H1 (cell line): ENCODE measurements at regions not wholly inside any gene's neighbourhood (a gene's known extent, or its start where the extent isn't known, plus 50 kb on each side); places are given as distances from the start of the nearest gene placed in this dataset.

Experiments used
- ASH2L ChIP-seq: fragments of 200-600, 300-600 bp; sonication (generic); IDR thresholded peaks from one replicate; pipeline ENCODE4 v1.7.1; 2017; ENCODE audit warnings: low read length
- CHD1 ChIP-seq: IDR thresholded peaks from 2 replicates; pipeline ENCODE4 v1.6.1; 2012; ENCODE audit warnings: low read depth, low read length, improper control_type of control experiment
- E2F6 ChIP-seq: IDR thresholded peaks from 2 replicates; pipeline ENCODE4 v1.6.1; 2012; ENCODE audit warnings: inconsistent platforms
- EGR1 ChIP-seq: IDR thresholded peaks from 2 replicates; pipeline ENCODE4 v1.6.1; 2011; ENCODE audit warnings: low read depth, low read length, borderline replicate concordance
- HDAC6 ChIP-seq: IDR thresholded peaks from one replicate; pipeline ENCODE4 v1.7.1; 2012; ENCODE audit warnings: low read depth, mild to moderate bottlenecking, inconsistent platforms, low read length, moderate library complexity
- JUND ChIP-seq: IDR thresholded peaks from 2 replicates; pipeline ENCODE4 v1.6.1; 2011; ENCODE audit warnings: mild to moderate bottlenecking, improper control_type of control experiment, low read length
- SIN3A ChIP-seq, 2 experiments: IDR thresholded peaks in 1 of 2; conservative IDR thresholded peaks in 1 of 2; 2 replicates each; pipeline ENCODE4 v1.6.1; 2011 to 2012; ENCODE audit warnings: low read length in 2 of 2, improper control_type of control experiment in 1 of 2, low read depth in 1 of 2, mild to moderate bottlenecking in 1 of 2
- SIX5 ChIP-seq: IDR thresholded peaks from 2 replicates; pipeline ENCODE4 v1.6.1; 2011; ENCODE audit warnings: mild to moderate bottlenecking, low read depth, low read length
- ZNF274 ChIP-seq: IDR thresholded peaks from 2 replicates; pipeline ENCODE4 v1.7.0; 2012; ENCODE audit warnings: low read length, borderline replicate concordance; ENCODE audit errors: extremely low read depth

GRCh38 chr2:221245045-221245444 is 327.1 kb downstream of the EPHA4 start (continued):
- no peak for TF ChIP-seq HDAC6
- no peak for TF ChIP-seq JUND
- TF ChIP-seq ASH2L: no peak
- no peak for TF ChIP-seq ZNF274
- TF ChIP-seq SIX5: no peak
- TF ChIP-seq EGR1: no peak
- no peak for TF ChIP-seq SIN3A (conservative IDR thresholded peaks at IDR 0.05 in 1 of 2, IDR thresholded peaks at IDR 0.05 in 1 of 2; ENCODE audit: low read depth in 1 of 2, low read length in 2 of 2)
- TF ChIP-seq E2F6: no peak
- no peak for TF ChIP-seq CHD1
